Psoas muscle (tissue), 7 donors: ENCODE measurements at regions not wholly inside any gene's neighbourhood (a gene's known extent, or its start where the extent isn't known, plus 50 kb on each side); places are given as distances from the start of the nearest gene placed in this dataset.

Source experiments
- ATAC-seq, 4 donors: fragments of 200-7000 bp; cut with Tn5 transposase; one replicate each; pipeline ENCODE4 v1.9.1; 2020; ENCODE audit warnings: moderate library complexity in 3 of 4, mild to moderate bottlenecking in 2 of 4
- DNase-seq, 2 donors: peaks; one replicate each; pipeline ENCODE4 v3.0.0-alpha.2; 2020
- H3K27ac ChIP-seq: fragments of 200-600 bp; one replicate; pipeline ENCODE4 v1.8.0; 2022
- H3K27me3 ChIP-seq, 3 donors: fragments of 200-600 bp in 1 of 3; one replicate each; pipeline versions ENCODE4 v1.6.1 to v1.8.0; 2013 to 2022; ENCODE audit warnings: low read length in 2 of 3, mild to moderate bottlenecking in 2 of 3, moderate library complexity in 1 of 3; ENCODE audit not compliant: insufficient read depth in 3 of 3
- H3K36me3 ChIP-seq, 2 donors: fragments of 200-600 bp in 1 of 2; one replicate each; pipeline versions ENCODE4 v1.6.1 to v1.8.0; 2013 to 2022; ENCODE audit warnings: low read depth in 1 of 2, mild to moderate bottlenecking in 1 of 2, moderate library complexity in 1 of 2; ENCODE audit not compliant: insufficient read depth in 1 of 2
- H3K4me1 ChIP-seq: fragments of 200-600 bp; one replicate; pipeline ENCODE4 v1.8.0; 2022
- H3K4me3 ChIP-seq: fragments of 200-600 bp; one replicate; pipeline ENCODE4 v1.8.0; 2022; ENCODE audit warnings: mild to moderate bottlenecking
- H3K9me3 ChIP-seq: fragments of 200-600 bp; one replicate; pipeline ENCODE4 v1.8.0; 2022
- CTCF ChIP-seq: fragments of 200-600 bp; IDR thresholded peaks from one replicate; pipeline ENCODE4 v1.8.0; 2022; ENCODE audit warnings: antibody characterized with exemption
- WGBS, 3 donors: extraction: QIAGEN DNeasy Blood & Tissue Kit; methylation state at CpG; one replicate each; pipeline versions ENCODE4 v1.1.6 to v1.1.7; 2013; 5-methylcytosine and 5-hydroxymethylcytosine counted together
- intact Hi-C, 2 donors: fragments of 100-400 bp; cut with DNase I; formaldehyde crosslinking; loops; one replicate each; pipeline versions ENCODE4 v1.11.0 to v1.14.2; 2022
- donor health status: healthy with polysubstance abuse.
- donor health status: DM: no; HTN: no; CAD: no; lungs with moderate emphysema.
- donor health status: Bipolar disorder and iron deficiency.
- donor health status: healthy.
- donor health status: DM: yes; HTN: yes; CAD: no.
- donor health status: DM: no; HTN: no; CAD: no.
- donor health status: DM: yes; HTN: yes; CAD: no.

DNA sequence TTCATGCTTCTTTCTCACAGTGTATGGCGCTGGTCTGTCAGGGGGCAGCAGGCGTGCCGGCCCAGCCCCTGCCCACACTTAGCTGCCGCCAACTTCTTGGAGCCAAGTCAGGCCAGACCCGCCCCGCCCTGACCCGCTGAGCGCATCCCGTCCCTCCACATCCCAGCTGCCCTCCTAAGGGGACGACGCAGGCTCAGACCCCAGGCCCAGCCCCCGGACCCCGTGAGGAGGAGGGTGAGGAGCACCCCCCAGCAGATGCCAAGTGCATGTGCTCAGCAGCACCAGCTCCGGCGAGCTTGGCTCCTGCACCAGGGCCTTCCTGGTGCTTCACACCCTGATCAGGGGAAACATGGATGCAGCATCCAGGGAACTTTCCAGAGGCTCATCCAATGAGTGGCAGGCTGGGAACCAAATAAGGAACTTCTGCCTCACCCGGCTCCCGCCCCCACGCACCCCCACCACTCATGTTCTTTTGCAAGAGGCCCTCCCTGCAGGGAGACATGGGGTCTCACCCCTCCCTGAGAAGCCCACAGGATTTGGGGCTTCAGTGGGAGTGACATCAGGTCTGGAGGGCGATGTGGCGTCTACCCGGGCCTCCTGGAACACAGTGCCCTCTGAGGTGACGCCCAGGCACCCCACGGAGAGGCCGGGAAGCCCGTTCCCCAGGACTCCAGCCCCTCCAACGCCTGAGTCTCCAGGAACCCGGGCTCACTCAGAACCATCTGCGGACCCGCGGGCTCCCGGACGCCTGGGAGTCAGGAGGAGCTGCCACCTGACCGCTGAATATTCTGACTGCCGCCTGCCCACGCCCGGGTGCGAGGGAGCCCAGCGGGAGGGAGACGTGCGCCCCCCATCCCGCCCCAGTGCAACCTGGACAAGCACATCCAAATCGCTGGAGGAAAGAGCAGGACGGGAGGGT is 70.0 kb upstream of the GALNT9 start:
- peaks cover 0 to 67% (median 27%) of the 10 kb centered on the region in 3 donors for H3K27me3 ChIP-seq
- ATAC-seq, result no peak
- 35 to 46% (median 38%) methylated on average over 43 of the region's 43 CpGs for WGBS, 3 donors
- DNase-seq, result peak in 1 of 2 donors; percentile 40
- TF ChIP-seq CTCF, result no peak
- no peaks in the 10 kb centered on the region for H3K36me3 ChIP-seq
- H3K27ac ChIP-seq, result no peak overlapping the region
- no peaks in the 10 kb centered on the region for H3K9me3 ChIP-seq
- no peak overlapping the region for H3K4me3 ChIP-seq
- intact Hi-C loops, result no loop called here
- H3K4me1 ChIP-seq, result no peaks in the 10 kb centered on the region

- intact Hi-C loops, result no loop called here
- ATAC-seq (no peak), DNase-seq (peak in 1 of 2 donors; percentile 39)
- no peak for TF ChIP-seq CTCF
- WGBS, 3 donors, result 52 to 66% (median 60%) methylated on average over 24 of the region's 24 CpGs
- H3K9me3 ChIP-seq, result no peaks in the 10 kb centered on the region
- no peak overlapping the region for H3K4me3 ChIP-seq
- no peaks in the 10 kb centered on the region for H3K4me1 ChIP-seq
- H3K27ac ChIP-seq, result no peak overlapping the region
- peaks cover 0 to 60% (median 24%) of the 10 kb centered on the region in 3 donors for H3K27me3 ChIP-seq
- H3K36me3 ChIP-seq, result no peaks in the 10 kb centered on the region
These were observed 69.1 kb upstream of the GALNT9 start for GRCh38 chr12:132398386-132398991.

DNA sequence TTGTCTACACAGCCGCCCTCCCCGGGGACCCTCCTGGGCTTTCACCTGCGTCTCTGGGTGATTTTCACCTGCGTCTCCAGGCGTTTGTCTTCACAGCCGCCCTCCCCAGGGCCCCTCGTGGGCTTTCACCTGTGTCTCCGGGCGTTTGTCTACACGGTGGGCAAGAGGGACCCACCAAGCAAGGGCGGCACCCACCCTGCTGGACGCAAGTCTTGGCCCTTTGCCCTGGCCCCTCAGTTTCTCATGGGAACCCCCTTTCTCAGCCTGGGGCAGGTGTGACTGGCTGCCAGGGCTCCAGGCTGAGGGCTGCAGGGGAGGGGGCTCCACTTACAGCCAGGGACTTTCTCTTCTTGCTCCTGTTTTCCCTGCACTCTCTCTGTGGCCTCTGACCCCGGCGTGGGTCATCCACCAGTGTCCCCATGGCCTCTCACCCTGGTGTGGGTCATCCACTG is 68.6 kb upstream of the GALNT9 start:
- H3K4me3 ChIP-seq, result no peak overlapping the region
- no peak overlapping the region for H3K27ac ChIP-seq
- WGBS, 3 donors, result 69 to 81% (median 74%) methylated on average over 12 to 14 of the region's 14 CpGs
- H3K27me3 ChIP-seq, result peaks cover 0 to 60% (median 24%) of the 10 kb centered on the region in 3 donors
- ATAC-seq (no peak), DNase-seq (no peak)
- no peaks in the 10 kb centered on the region for H3K9me3 ChIP-seq
- no peaks in the 10 kb centered on the region for H3K4me1 ChIP-seq
- no peaks in the 10 kb centered on the region for H3K36me3 ChIP-seq
- intact Hi-C loops, result no loop called here
- TF ChIP-seq CTCF, result no peak

- Histone ChIP-seq H3K9me3 (no peaks in the 10 kb centered on the region), H3K4me1 (no peaks in the 10 kb centered on the region), H3K36me3 (no peaks in the 10 kb centered on the region), H3K27me3 (peaks cover 0 to 60% (median 24%) of the 10 kb centered on the region in 3 donors), H3K27ac (no peak overlapping the region), H3K4me3 (no peak overlapping the region)
- WGBS, 3 donors, result 38 to 48% (median 47%) methylated on average over 38 to 39 of the region's 39 CpGs
- no peak for TF ChIP-seq CTCF
- intact Hi-C loops, result no loop called here
- ATAC-seq (no peak), DNase-seq (peak in 1 of 2 donors; percentile 23)
These were observed 68.0 kb upstream of the GALNT9 start for GRCh38 chr12:132397152-132397933.
